ENCODE measurements at regions not wholly inside any gene's neighbourhood (a gene's known extent, or its start where the extent isn't known, plus 50 kb on each side); places are given as distances from the start of the nearest gene placed in this dataset.
"Not testable (repeated sequence)": the region's sequence is repeated elsewhere in the genome, so short reads cannot be mapped to it uniquely, and the experiment has no call there.

DNA sequence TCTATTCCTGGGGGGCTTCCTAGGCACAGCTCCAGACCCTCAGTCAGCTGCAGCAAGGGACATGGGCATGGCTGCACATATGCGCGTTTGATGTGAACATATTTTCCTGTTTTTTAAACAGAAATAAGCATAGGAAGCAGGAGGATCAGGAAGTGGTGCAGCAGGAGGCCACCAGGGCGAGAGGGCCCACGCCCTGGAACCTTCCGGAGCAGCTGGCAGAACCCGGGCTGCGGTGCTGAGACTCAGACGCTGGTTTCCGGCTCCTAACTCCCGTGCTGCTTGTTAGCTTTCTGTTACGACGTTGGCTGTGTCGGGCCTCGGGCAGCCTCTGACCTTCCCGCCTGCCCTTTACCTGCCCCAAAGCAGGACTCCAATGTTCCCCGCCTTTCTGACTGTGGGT lies 5399.5 kb upstream of the TPTE start:
- not testable (repeated sequence) for TF ChIP-seq POLR2AphosphoS5 (IDR thresholded peaks at IDR 0.05; ENCODE audit: borderline replicate concordance, low read depth, low read length); EZH2 (IDR thresholded peaks at IDR 0.05); FOXP2 (optimal IDR thresholded peaks at IDR 0.05; ENCODE audit: control extremely low read depth, extremely low read length, insufficient read depth)
